Prostate gland (tissue), 2 donors: ENCODE measurements at regions not wholly inside any gene's neighbourhood (a gene's known extent, or its start where the extent isn't known, plus 50 kb on each side); places are given as distances from the start of the nearest gene placed in this dataset.

ENCODE experiments used
- DNase-seq: peaks from one replicate; pipeline ENCODE4 v3.0.0-alpha.2; 2019; ENCODE audit warnings: low spot score
- H3K27ac ChIP-seq, 2 donors: fragments of 200-600 bp; sonication (generic); 2 replicates each; pipeline ENCODE4 v1.5.1; 2017 to 2019
- H3K27me3 ChIP-seq: fragments of 200-600 bp; sonication (generic); replicated peaks from 2 replicates; pipeline ENCODE4 v1.5.1; 2019; ENCODE audit not compliant: insufficient read depth
- H3K36me3 ChIP-seq, 2 donors: fragments of 200-600 bp; sonication (generic); 1 replicate in 1 of 2; 2 replicates in 1 of 2; pipeline versions ENCODE4 v1.5.1 to v1.8.1; 2017 to 2019
- H3K4me1 ChIP-seq: fragments of 200-600 bp; sonication (generic); replicated peaks from 2 replicates; pipeline ENCODE4 v1.5.1; 2019
- H3K4me3 ChIP-seq, 2 donors: fragments of 200-600 bp; sonication (generic); 2 replicates each; pipeline ENCODE4 v1.5.1; 2017 to 2019
- H3K9me3 ChIP-seq: fragments of 200-600 bp; sonication (generic); 2 replicates; pipeline ENCODE4 v1.5.1; 2017
- POLR2A ChIP-seq: fragments of 450-650 bp; IDR thresholded peaks from one replicate; pipeline ENCODE4 v1.6.1; 2016; ENCODE audit warnings: antibody characterized with exemption, mild to moderate bottlenecking
- POLR2AphosphoS5 ChIP-seq: sonication (generic); formaldehyde crosslinking; IDR thresholded peaks from one replicate; pipeline ENCODE4 v1.6.1; 2017; ENCODE audit warnings: antibody characterized with exemption
- WGBS: methylation state at CpG from one replicate; pipeline ENCODE4 v1.1.5; 2018; 5-methylcytosine and 5-hydroxymethylcytosine counted together
- intact Hi-C: fragments of 100-400 bp; cut with DNase I; formaldehyde crosslinking; loops from one replicate; pipeline ENCODE4 v1.14.2; 2022
- TF ChIP-seq, protein P1 (sequence below), 4 experiments: fragments of 200-600 bp in 2 of 4; fragments of 450-650 bp in 2 of 4; sonication (generic) in 2 of 4; IDR thresholded peaks; 1 replicate in 3 of 4; 2 replicates in 1 of 4; pipeline ENCODE4 v1.5.1; 2016 to 2019; ENCODE audit warnings: antibody characterized with exemption in 4 of 4, mild to moderate bottlenecking in 2 of 4, moderate library complexity in 2 of 4

DNA sequence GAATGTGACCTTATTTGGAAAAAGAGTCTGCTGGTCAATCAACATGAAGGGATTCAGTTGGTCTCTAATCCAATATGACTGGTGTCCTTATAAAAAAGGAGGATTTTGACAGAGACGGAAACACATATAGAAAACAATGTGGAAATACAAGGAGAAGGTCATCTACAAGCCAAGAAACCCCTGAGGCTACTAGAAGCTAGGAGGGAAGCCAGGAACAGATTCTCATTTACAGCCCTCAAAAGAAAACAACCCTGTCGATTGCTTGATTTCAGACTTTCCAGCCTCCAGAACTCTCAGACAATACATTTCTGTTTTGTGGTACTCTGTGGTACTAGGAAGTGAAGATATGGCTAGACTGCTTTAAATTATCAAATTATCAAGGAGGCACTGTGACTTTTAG is 162.9 kb upstream of the IGF1R start:
- Histone ChIP-seq H3K4me3 (no peak overlapping the region), H3K4me1 (no peaks in the 10 kb centered on the region), H3K27ac (no peak overlapping the region), H3K9me3 (no peaks in the 10 kb centered on the region), H3K27me3 (no peaks in the 10 kb centered on the region), H3K36me3 (no peaks in the 10 kb centered on the region)
- WGBS, result 39% methylated on average over 2 of the region's 2 CpGs
- DNase-seq, result no peak
- intact Hi-C loops, result no loop called here
- TF ChIP-seq, protein P1, sequence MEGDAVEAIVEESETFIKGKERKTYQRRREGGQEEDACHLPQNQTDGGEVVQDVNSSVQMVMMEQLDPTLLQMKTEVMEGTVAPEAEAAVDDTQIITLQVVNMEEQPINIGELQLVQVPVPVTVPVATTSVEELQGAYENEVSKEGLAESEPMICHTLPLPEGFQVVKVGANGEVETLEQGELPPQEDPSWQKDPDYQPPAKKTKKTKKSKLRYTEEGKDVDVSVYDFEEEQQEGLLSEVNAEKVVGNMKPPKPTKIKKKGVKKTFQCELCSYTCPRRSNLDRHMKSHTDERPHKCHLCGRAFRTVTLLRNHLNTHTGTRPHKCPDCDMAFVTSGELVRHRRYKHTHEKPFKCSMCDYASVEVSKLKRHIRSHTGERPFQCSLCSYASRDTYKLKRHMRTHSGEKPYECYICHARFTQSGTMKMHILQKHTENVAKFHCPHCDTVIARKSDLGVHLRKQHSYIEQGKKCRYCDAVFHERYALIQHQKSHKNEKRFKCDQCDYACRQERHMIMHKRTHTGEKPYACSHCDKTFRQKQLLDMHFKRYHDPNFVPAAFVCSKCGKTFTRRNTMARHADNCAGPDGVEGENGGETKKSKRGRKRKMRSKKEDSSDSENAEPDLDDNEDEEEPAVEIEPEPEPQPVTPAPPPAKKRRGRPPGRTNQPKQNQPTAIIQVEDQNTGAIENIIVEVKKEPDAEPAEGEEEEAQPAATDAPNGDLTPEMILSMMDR (IDR thresholded peaks at IDR 0.05), result no peak
- no peak for TF ChIP-seq POLR2A
- no peak for TF ChIP-seq POLR2AphosphoS5

DNA sequence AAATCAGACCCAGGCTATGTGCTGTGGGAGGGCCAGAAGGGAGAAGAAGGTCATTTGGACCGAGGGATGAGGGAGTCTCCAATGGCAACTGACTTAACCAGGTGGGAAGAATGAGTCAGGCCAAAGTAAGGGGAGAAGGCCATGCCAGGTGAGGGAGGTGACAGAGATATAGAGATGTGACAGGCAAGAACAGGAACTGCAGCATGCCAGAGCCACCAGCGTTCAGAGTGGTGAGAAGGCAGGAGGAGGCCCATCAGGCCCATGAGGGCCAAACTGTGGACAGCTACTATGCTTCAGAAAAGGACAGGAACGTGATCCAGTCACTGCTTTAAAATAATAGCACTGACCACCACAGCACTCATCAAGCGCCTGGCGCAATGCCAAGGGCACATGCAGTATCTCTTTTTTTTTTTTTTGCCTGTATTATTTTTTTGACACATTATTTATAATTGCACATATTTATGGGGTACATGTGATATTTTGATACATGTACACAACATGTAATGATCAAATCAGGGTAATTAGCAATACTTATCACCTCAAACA is 154.3 kb upstream of the IGF1R start:
- H3K27ac ChIP-seq, result no peak overlapping the region
- no peaks in the 10 kb centered on the region for H3K9me3 ChIP-seq
- 72% methylated on average over 5 of the region's 5 CpGs for WGBS
- no peaks in the 10 kb centered on the region for H3K36me3 ChIP-seq
- intact Hi-C loops, result no loop called here
- DNase-seq, result no peak
- TF ChIP-seq, protein P1 (IDR thresholded peaks at IDR 0.05), result no peak
- no peak for TF ChIP-seq POLR2A
- TF ChIP-seq POLR2AphosphoS5, result no peak
- H3K27me3 ChIP-seq, result no peaks in the 10 kb centered on the region
- H3K4me3 ChIP-seq, result no peak overlapping the region
- H3K4me1 ChIP-seq, result no peaks in the 10 kb centered on the region

GRCh38 chr15:98501192-98501591 is 147.1 kb upstream of the IGF1R start:
- TF ChIP-seq POLR2AphosphoS5 (no peak), POLR2A (no peak)
- TF ChIP-seq, protein P1 (IDR thresholded peaks at IDR 0.05), result no peak
- no peak for DNase-seq
- H3K27me3 ChIP-seq, result no peaks in the 10 kb centered on the region
- H3K4me3 ChIP-seq, result no peak overlapping the region
- no peak overlapping the region for H3K27ac ChIP-seq
- H3K36me3 ChIP-seq, result no peaks in the 10 kb centered on the region
- no peaks in the 10 kb centered on the region for H3K4me1 ChIP-seq
- WGBS, result 95% methylated on average over 1 of the region's 1 CpG
- no peaks in the 10 kb centered on the region for H3K9me3 ChIP-seq
- intact Hi-C loops, result no loop called here

DNA sequence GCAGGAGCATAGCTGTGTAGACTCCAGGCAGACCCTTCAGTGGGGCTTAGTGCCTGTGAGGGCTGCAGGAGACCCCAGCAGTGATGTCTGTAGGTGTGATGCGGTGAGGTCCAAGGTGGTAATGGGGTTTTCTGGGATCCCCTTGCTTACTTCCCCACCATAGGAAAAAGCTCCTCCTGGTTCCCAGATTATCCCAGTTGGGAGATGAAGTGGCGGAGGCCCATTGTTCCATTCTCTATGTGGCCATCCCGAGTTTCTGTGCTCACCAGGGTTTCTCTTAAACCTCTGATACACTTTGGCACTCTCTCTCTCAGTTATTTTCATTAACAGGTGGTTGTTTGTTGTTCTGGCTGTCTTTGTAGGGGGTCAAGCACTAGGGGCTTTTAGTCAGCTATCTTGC is 146.7 kb upstream of the IGF1R start:
- TF ChIP-seq POLR2A (no peak), POLR2AphosphoS5 (no peak)
- TF ChIP-seq, protein P1 (IDR thresholded peaks at IDR 0.05), result no peak
- Histone ChIP-seq H3K4me3 (no peak overlapping the region), H3K27ac (no peak overlapping the region), H3K4me1 (no peaks in the 10 kb centered on the region), H3K36me3 (no peaks in the 10 kb centered on the region), H3K27me3 (no peaks in the 10 kb centered on the region), H3K9me3 (no peaks in the 10 kb centered on the region)
- intact Hi-C loops, result no loop called here
- DNase-seq, result no peak
- WGBS, result 84% methylated on average over 3 of the region's 3 CpGs

GRCh38 chr15:98503970-98504369 is 144.4 kb upstream of the IGF1R start:
- H3K36me3 ChIP-seq, result no peaks in the 10 kb centered on the region
- 27% methylated on average over 8 of the region's 8 CpGs for WGBS
- H3K4me1 ChIP-seq, result no peaks in the 10 kb centered on the region
- intact Hi-C loops, result no loop called here
- no peaks in the 10 kb centered on the region for H3K9me3 ChIP-seq
- peak overlapping the region in 1 of 2 donors; percentile 46 for H3K27ac ChIP-seq
- no peak for DNase-seq
- peak; percentile 54 for TF ChIP-seq POLR2AphosphoS5
- no peak for TF ChIP-seq POLR2A
- no peak overlapping the region for H3K4me3 ChIP-seq
- H3K27me3 ChIP-seq, result no peaks in the 10 kb centered on the region
